ENCODE measurements at regions not wholly inside any gene's neighbourhood (a gene's known extent, or its start where the extent isn't known, plus 50 kb on each side); places are given as distances from the start of the nearest gene placed in this dataset.

DNA sequence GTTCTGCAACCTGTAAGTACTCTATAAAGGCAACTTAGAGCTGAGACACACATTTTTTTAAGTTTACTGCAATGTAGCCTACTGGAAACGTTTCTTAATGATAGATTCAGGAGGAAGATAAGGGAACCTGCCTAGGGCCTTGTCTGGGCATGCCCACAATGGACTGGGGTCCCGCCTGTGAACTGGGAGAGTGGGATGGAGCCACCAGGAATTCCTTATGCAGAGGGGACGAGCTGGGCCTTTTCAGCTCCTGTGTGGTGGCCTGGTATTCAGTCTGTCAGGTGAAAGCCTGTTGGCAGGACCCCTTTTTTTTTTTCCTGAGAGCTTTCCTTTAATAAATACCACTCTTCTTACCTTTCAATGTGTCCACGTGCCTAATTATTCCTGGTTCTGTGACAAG, 384.4 kb upstream of the ZWINT start:
- ATAC-seq, result no peak
- no peaks in the 10 kb centered on the region for H3K27me3 Mint-ChIP-seq
- ChIA-PET CTCF (interaction anchor here (0.7 kb wide), 1 partner anchor 499 kb away, joined by 3 read pairs; no protein-coding TSS in a partner anchor), POLR2A (no interaction called here)
- Histone ChIP-seq H3K36me3 (ENCODE audit: control insufficient read depth in 2 of 3, insufficient read depth in 3 of 3, low read length in 3 of 3) (no peaks in the 10 kb centered on the region), H3K4me3 (ENCODE audit: low read length) (no peak overlapping the region), H3K9me3 (ENCODE audit: control insufficient read depth in 2 of 3, low read length in 3 of 3) (no peaks in the 10 kb centered on the region), H3K27ac (ENCODE audit: low read depth, low read length) (no peak overlapping the region), H3K4me1 (ENCODE audit: control insufficient read depth in 2 of 2, insufficient read depth in 2 of 2, low read length in 2 of 2) (no peaks in the 10 kb centered on the region), H3K27me3 (ENCODE audit: control insufficient read depth in 2 of 2, insufficient read depth in 2 of 2, low read length in 2 of 2) (no peaks in the 10 kb centered on the region)
- H3K4me3 Mint-ChIP-seq, result no peak overlapping the region
- H3K4me1 Mint-ChIP-seq, result no peaks in the 10 kb centered on the region
- H3K36me3 Mint-ChIP-seq, result no peaks in the 10 kb centered on the region
- intact Hi-C loops (cut with micrococcal nuclease), result no loop called here
- DNase-seq, result no peak
- no peak overlapping the region for H3K27ac Mint-ChIP-seq
- peaks cover 0 to 8% (median 5%) of the 10 kb centered on the region in 11 donors for H3K9me3 Mint-ChIP-seq

DNA sequence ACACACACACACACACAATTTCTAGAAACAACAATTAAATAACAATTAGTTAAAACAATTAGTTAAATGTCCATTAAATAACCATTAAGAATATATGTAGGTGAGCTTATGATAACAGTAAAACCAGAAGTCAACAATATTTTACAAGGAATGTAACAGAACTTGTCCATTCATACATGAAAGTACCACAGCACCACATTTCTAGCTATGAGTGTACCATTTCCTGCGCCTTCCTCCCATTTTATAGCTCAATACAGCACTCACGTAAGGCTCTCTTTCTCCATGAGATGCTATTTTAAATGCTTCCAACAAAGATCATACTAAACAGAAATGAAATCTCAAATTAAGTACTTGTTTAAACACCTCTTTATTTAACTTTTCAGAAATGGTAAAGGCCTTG, 367.3 kb upstream of the ZWINT start:
- Mint-ChIP-seq H3K4me1 (no peaks in the 10 kb centered on the region), H3K4me3 (no peak overlapping the region), H3K27ac (no peak overlapping the region), H3K36me3 (no peaks in the 10 kb centered on the region), H3K27me3 (no peaks in the 10 kb centered on the region), H3K9me3 (peaks cover 3 to 18% (median 9%) of the 10 kb centered on the region in 11 donors)
- Histone ChIP-seq H3K9me3 (ENCODE audit: control insufficient read depth in 2 of 3, low read length in 3 of 3) (no peaks in the 10 kb centered on the region), H3K27ac (ENCODE audit: low read depth, low read length) (no peak overlapping the region), H3K27me3 (ENCODE audit: control insufficient read depth in 2 of 2, insufficient read depth in 2 of 2, low read length in 2 of 2) (no peaks in the 10 kb centered on the region), H3K36me3 (ENCODE audit: control insufficient read depth in 2 of 3, insufficient read depth in 3 of 3, low read length in 3 of 3) (no peaks in the 10 kb centered on the region), H3K4me1 (ENCODE audit: control insufficient read depth in 2 of 2, insufficient read depth in 2 of 2, low read length in 2 of 2) (no peaks in the 10 kb centered on the region), H3K4me3 (ENCODE audit: low read length) (no peak overlapping the region)
- ATAC-seq (no peak), DNase-seq (no peak)
- POLR2A ChIA-PET, result no interaction called here
- intact Hi-C loops (cut with micrococcal nuclease), result no loop called here
- CTCF ChIA-PET, result no interaction called here

DNA sequence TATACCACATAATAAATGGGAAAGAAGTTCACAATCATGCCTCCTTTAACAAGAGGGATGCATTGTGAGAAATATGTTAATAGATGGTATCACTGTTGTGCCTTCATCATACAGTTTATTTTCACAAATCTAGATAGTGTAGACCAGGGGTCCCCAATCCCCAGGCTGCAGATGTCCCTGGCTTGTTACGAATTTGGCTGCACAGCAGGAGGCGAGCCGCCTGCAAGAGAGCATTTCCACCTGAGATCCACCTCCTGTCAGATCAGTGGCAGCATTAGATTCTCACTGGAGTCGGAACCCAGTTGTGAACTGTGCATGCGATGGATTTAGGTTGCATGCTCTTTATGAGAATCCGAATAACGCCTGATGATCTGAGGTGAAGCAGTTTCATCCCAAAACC, 361.9 kb upstream of the ZWINT start:
- ATAC-seq (no peak), DNase-seq (no peak)
- Mint-ChIP-seq H3K27me3 (no peaks in the 10 kb centered on the region), H3K36me3 (no peaks in the 10 kb centered on the region), H3K4me3 (no peak overlapping the region), H3K27ac (no peak overlapping the region), H3K4me1 (no peaks in the 10 kb centered on the region), H3K9me3 (peaks cover 0 to 8% (median 4%) of the 10 kb centered on the region in 11 donors)
- Histone ChIP-seq H3K36me3 (ENCODE audit: control insufficient read depth in 2 of 3, insufficient read depth in 3 of 3, low read length in 3 of 3) (no peaks in the 10 kb centered on the region), H3K4me3 (ENCODE audit: low read length) (no peak overlapping the region), H3K27ac (ENCODE audit: low read depth, low read length) (no peak overlapping the region), H3K4me1 (ENCODE audit: control insufficient read depth in 2 of 2, insufficient read depth in 2 of 2, low read length in 2 of 2) (no peaks in the 10 kb centered on the region), H3K9me3 (ENCODE audit: control insufficient read depth in 2 of 3, low read length in 3 of 3) (no peaks in the 10 kb centered on the region), H3K27me3 (ENCODE audit: control insufficient read depth in 2 of 2, insufficient read depth in 2 of 2, low read length in 2 of 2) (no peaks in the 10 kb centered on the region)
- ChIA-PET CTCF (no interaction called here), POLR2A (no interaction called here)
- intact Hi-C loops (cut with micrococcal nuclease), result no loop called here

- DNase-seq (no peak), ATAC-seq (no peak)
- H3K27ac ChIP-seq (ENCODE audit: low read depth, low read length), result no peak overlapping the region
- Mint-ChIP-seq H3K4me3 (no peak overlapping the region), H3K4me1 (no peaks in the 10 kb centered on the region), H3K27ac (no peak overlapping the region), H3K36me3 (no peaks in the 10 kb centered on the region), H3K9me3 (peaks cover 0 to 16% (median 6%) of the 10 kb centered on the region in 11 donors), H3K27me3 (no peaks in the 10 kb centered on the region)
- intact Hi-C loops (cut with micrococcal nuclease), result no loop called here
- no peaks in the 10 kb centered on the region for H3K9me3 ChIP-seq (ENCODE audit: control insufficient read depth in 2 of 3, low read length in 3 of 3)
- H3K4me1 ChIP-seq (ENCODE audit: control insufficient read depth in 2 of 2, insufficient read depth in 2 of 2, low read length in 2 of 2), result no peaks in the 10 kb centered on the region
- ChIA-PET POLR2A (no interaction called here), CTCF (no interaction called here)
- no peaks in the 10 kb centered on the region for H3K27me3 ChIP-seq (ENCODE audit: control insufficient read depth in 2 of 2, insufficient read depth in 2 of 2, low read length in 2 of 2)
- H3K4me3 ChIP-seq (ENCODE audit: low read length), result no peak overlapping the region
- no peaks in the 10 kb centered on the region for H3K36me3 ChIP-seq (ENCODE audit: control insufficient read depth in 2 of 3, insufficient read depth in 3 of 3, low read length in 3 of 3)
These were observed 354.2 kb upstream of the ZWINT start for GRCh38 chr10:56715262-56715661.

GRCh38 chr10:56698506-56698905, 337.4 kb upstream of the ZWINT start:
- DNase-seq (no peak), ATAC-seq (no peak)
- no peak overlapping the region for H3K27ac ChIP-seq (ENCODE audit: low read depth, low read length)
- Mint-ChIP-seq H3K36me3 (no peaks in the 10 kb centered on the region), H3K27ac (no peak overlapping the region), H3K27me3 (no peaks in the 10 kb centered on the region), H3K4me3 (no peak overlapping the region), H3K4me1 (no peaks in the 10 kb centered on the region), H3K9me3 (peaks cover 0 to 8% (median 2%) of the 10 kb centered on the region in 11 donors)
- intact Hi-C loops (cut with micrococcal nuclease), result no loop called here
- no peak overlapping the region for H3K4me3 ChIP-seq (ENCODE audit: low read length)
- H3K4me1 ChIP-seq (ENCODE audit: control insufficient read depth in 2 of 2, insufficient read depth in 2 of 2, low read length in 2 of 2), result no peaks in the 10 kb centered on the region
- POLR2A ChIA-PET, result no interaction called here
- CTCF ChIA-PET, result no interaction called here
- no peaks in the 10 kb centered on the region for H3K36me3 ChIP-seq (ENCODE audit: control insufficient read depth in 2 of 3, insufficient read depth in 3 of 3, low read length in 3 of 3)
- H3K27me3 ChIP-seq (ENCODE audit: control insufficient read depth in 2 of 2, insufficient read depth in 2 of 2, low read length in 2 of 2), result no peaks in the 10 kb centered on the region
- no peaks in the 10 kb centered on the region for H3K9me3 ChIP-seq (ENCODE audit: control insufficient read depth in 2 of 3, low read length in 3 of 3)

DNA sequence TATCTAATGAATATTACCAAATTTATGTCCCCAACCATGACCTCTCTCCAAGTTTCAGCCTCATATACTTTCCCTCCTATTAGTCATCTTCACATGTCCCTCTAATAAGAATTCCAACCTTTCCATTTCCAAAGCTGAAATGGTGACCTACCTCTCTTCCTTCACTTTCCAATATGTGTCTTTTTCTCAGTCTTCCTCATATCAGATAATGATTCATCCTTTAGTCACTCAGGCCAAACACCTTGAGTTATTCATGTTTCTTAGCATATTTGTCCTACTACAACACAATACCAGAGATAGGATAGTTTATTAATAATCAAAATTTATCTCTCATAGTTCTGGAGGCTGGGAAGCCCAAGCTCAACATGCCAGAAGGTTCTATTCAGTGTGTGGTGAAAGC, 318.5 kb upstream of the ZWINT start:
- Histone ChIP-seq H3K27me3 (ENCODE audit: control insufficient read depth in 2 of 2, insufficient read depth in 2 of 2, low read length in 2 of 2) (no peaks in the 10 kb centered on the region), H3K9me3 (ENCODE audit: control insufficient read depth in 2 of 3, low read length in 3 of 3) (no peaks in the 10 kb centered on the region), H3K27ac (ENCODE audit: low read depth, low read length) (no peak overlapping the region), H3K36me3 (ENCODE audit: control insufficient read depth in 2 of 3, insufficient read depth in 3 of 3, low read length in 3 of 3) (no peaks in the 10 kb centered on the region), H3K4me1 (ENCODE audit: control insufficient read depth in 2 of 2, insufficient read depth in 2 of 2, low read length in 2 of 2) (no peaks in the 10 kb centered on the region), H3K4me3 (ENCODE audit: low read length) (no peak overlapping the region)
- Mint-ChIP-seq H3K4me3 (no peak overlapping the region), H3K4me1 (no peaks in the 10 kb centered on the region), H3K27ac (no peak overlapping the region), H3K9me3 (peaks cover 0 to 29% (median 7%) of the 10 kb centered on the region in 11 donors), H3K27me3 (no peaks in the 10 kb centered on the region), H3K36me3 (no peaks in the 10 kb centered on the region)
- intact Hi-C loops (cut with micrococcal nuclease), result no loop called here
- DNase-seq (no peak), ATAC-seq (no peak)
- ChIA-PET CTCF (no interaction called here), POLR2A (no interaction called here)

DNA sequence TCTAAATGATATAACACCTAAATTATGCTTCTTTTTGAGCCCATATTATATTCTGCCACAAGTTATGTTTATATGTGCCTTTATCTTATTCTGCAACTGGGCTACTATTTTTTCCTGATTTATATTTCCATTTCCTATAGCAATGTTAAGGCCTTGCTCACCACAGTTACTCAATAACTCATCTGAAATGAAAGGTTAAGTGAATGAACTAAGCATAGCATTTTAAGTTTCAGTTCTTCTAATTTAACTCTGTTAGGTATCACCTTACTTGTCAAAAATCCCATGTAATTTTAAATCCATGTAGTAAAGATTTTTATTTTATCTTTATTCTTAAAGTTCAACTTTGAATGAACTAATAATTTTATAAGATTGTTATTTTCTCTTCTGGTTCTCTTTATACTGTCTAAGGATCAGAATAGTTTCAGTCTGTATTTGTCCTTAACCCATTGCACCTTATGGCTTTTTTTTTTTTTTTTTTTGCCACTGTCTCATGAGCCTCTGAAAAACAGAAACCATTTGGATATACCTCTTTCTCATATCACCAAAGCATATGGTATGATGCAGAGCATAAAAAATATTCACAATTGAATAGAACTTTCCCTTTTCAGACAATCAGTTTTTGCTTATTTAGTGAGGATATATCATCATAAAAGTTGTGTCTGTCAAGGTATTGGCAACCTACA, 301.8 kb upstream of the ZWINT start:
- H3K27ac Mint-ChIP-seq, result no peak overlapping the region

More for the DNA sequence above, 301.8 kb upstream of the ZWINT start:
- intact Hi-C loops (cut with micrococcal nuclease), result no loop called here
- Mint-ChIP-seq H3K36me3 (no peaks in the 10 kb centered on the region), H3K27me3 (no peaks in the 10 kb centered on the region), H3K4me3 (no peak overlapping the region), H3K4me1 (no peaks in the 10 kb centered on the region), H3K9me3 (peaks cover 0 to 27% (median 8%) of the 10 kb centered on the region in 11 donors)
- ChIA-PET POLR2A (no interaction called here), CTCF (no interaction called here)
- H3K4me3 ChIP-seq (ENCODE audit: low read length), result no peak overlapping the region
- no peaks in the 10 kb centered on the region for H3K9me3 ChIP-seq (ENCODE audit: control insufficient read depth in 2 of 3, low read length in 3 of 3)
- H3K4me1 ChIP-seq (ENCODE audit: control insufficient read depth in 2 of 2, insufficient read depth in 2 of 2, low read length in 2 of 2), result no peaks in the 10 kb centered on the region
- no peaks in the 10 kb centered on the region for H3K27me3 ChIP-seq (ENCODE audit: control insufficient read depth in 2 of 2, insufficient read depth in 2 of 2, low read length in 2 of 2)
- DNase-seq, result no peak
- H3K27ac ChIP-seq (ENCODE audit: low read depth, low read length), result no peak overlapping the region
- no peak for ATAC-seq
- no peaks in the 10 kb centered on the region for H3K36me3 ChIP-seq (ENCODE audit: control insufficient read depth in 2 of 3, insufficient read depth in 3 of 3, low read length in 3 of 3)
